Occipital lobe (tissue), 1 donor: ENCODE measurements at regions not wholly inside any gene's neighbourhood (a gene's known extent, or its start where the extent isn't known, plus 50 kb on each side); places are given as distances from the start of the nearest gene placed in this dataset.
"Not testable (repeated sequence)": the region's sequence is repeated elsewhere in the genome, so short reads cannot be mapped to it uniquely, and the experiment has no call there.

ENCODE experiments used
- DNase-seq: peaks from one replicate; lab custom pipeline; 2025; lab: John Stamatoyannopoulos, UW

DNA sequence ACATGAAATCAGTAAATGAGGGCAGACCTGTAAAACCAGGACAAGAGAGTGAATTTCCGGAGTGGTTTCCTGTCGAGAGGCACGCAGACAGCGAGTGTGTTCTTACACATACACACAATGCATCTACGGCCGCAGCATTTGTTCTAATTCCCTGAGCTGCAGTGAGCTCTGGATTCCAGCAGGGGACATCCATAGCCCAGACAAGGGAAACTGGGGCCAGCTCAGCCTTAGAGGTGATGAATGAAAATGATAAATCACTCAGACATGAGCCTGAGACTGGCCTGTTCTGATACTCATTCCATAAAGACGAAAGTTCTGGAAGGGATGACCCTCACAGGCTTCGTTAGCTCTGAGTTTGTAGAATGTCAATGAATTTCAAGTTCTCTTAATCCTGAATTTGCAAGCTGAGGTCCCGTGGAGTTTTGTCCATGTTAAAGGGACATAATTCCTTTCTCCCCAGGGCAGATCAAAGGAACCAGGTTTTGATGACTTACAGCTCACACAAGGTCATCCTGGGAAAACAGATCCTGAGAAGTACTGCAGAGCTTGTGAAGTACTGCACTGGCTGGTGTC is 207.9 kb upstream of the C1orf87 start:
- DNase-seq, result peak; percentile 72

DNA sequence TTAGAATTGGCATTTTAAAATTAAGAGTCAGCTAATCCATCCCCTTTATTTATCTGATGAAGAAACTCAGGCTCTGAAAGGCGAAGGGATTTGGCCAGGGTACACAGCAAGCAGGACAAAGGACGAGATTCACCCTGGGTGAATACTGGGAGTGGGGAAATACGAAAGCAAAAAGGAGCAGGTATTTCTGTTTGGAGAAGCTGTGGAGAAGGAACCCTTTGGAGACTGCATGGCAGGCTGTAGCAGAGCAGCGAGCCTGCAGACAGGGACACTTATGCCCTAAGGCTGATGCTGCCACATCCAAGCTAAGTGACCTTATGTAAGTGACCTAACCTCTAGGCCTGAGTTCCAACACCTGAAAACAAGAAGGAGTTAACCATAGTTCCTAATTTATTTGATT is 207.2 kb upstream of the C1orf87 start:
- no peak for DNase-seq

DNA sequence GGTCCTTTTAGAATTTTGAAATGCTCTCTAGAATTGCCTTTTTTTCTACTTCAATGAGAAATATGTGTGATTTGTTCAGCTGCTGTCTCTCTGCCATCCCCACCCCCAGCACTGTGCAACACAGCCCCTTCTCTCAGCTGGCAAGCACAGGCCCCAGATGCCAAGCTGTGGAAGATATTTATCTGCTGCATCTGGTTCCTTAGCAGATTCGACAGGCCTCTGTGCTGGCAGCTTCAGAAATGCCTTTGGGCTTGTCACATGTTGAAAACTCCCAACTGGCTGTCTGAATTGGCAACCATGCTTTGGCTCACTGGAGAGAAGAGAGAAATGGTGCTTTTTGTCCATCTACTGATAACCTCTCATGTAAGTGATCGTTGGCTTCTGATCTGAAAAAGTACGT is 206.7 kb upstream of the C1orf87 start:
- no peak for DNase-seq

DNA sequence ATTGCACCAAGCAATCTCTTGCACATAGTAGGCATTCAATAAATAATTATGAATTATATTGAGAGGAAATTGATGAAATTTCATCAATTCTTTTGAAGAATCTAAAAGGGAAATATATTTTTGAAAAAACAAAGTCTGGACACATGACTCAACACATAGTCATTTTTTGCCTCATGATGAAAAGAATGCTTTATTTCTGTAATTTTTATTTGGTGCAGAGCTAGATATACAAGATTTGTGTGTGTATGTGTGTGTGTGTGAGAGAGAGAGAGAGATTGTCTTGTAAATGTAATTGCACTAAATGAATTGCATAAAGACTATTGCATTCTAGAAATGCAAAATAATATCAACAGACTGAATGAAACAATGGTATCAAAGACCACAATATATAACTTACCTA is 206.2 kb upstream of the C1orf87 start:
- DNase-seq, result no peak

DNA sequence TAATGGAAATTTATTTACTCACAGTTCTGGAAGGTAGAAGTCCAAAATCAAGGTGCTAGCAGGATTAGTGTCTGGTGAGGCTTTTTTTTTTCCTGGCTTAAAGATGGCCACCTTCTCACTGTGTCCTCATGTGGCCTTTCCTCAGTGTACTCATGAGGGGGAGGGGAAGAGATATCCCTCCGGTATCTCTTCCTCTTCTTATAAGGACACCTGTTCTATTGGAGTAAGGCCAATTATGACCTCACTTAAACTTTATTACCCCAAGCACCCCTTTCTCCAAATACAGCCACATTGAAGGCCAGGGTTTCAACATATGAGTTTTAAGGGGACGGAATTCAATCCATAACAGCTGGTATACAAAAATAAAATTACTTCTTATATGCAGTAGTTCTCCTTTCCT is 203.7 kb upstream of the C1orf87 start:
- DNase-seq, result no peak

DNA sequence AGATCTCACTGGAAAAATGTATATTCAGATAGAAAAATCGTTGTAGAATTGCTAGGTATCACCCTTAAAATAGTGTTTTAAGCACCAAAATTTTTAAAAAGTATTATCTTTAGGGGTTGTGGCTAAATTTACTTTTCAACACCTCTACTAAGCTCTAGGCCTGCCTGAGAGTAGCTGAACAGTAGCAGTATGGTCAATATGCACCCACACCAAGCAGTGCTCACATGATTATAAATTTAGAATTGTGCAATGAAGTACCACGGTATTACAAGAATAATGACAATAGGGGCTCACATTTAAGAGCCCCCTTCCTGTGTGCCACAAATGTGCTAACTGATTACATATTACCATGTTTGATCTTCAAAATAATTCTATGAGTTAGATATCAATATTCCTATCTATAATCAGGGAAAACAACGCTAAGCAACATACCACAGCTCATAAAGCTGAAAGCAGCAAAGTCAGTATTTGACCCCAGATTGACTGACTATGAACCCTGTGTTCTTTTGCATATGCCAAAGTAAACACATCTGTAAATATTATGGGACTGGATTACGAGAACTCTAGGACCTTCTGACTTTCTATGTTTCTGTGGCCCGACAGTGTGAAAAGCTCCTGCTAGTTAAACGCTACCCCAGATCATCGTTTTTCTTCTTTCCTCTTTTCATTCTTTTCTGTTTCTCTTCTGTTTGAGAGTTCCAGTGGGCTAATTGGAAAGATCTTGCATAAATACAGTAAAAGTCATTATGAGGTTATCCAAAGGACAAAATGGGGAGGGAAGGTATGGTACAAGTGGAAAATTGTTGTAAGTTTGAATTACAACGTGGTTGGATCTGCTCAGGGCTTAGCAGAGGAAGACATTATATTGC is 201.1 kb upstream of the C1orf87 start:
- no peak for DNase-seq

DNA sequence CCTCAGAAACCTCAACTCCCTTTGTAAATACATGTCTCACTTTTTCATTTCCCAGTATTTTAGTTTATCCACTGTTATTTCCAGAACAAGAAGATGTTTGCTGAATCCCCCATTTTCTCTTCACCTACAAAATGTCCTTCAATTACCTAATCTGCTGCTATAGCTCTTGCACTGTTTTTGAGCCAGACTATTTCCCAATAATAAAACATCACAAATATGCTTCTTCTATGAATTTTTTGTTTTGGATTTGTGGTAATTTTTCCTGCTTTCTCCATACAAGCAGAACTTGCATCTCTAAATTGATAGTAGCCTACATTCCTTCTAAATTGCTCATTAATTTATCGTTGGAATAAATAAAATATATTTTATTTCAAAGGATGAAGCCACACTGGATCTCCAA is 199.6 kb upstream of the C1orf87 start:
- no peak for DNase-seq

DNA sequence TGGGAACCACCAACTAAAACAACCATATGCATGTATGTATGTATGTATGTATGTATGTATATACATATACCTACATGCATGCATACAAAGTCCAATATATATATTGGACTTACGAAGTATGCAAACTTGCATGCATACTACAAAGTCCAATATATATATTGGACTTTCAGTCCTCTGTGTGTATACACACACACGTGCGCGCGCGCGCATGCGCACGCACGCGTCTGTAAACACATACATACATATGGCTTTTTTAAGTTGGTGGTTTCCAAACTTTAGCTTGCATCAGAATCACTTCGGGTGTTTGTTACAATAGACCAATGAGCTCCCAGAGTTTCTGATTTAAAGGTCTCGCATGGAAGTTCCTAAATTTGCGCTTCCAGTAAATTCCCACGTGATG is 197.5 kb upstream of the C1orf87 start:
- DNase-seq, result no peak

DNA sequence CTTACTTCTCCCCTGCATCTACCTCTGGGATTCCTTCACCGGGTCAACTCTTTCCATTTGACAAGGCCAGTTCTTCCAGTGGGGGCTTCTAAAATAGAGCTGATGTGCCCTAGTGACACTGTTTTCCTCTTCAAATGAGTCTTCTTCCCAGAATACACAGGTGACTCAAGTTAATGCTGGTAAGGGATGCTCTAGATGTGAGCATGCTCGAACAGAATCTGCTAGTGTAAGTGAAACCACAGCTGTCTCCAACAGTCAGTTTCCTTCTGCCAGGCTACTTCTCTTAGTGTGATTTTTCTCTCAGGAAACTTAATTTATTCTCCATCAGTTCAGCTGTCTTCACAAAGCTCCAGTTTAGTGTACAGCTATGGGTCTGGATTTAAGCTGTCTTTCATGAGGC is 194.9 kb upstream of the C1orf87 start:
- DNase-seq, result no peak

DNA sequence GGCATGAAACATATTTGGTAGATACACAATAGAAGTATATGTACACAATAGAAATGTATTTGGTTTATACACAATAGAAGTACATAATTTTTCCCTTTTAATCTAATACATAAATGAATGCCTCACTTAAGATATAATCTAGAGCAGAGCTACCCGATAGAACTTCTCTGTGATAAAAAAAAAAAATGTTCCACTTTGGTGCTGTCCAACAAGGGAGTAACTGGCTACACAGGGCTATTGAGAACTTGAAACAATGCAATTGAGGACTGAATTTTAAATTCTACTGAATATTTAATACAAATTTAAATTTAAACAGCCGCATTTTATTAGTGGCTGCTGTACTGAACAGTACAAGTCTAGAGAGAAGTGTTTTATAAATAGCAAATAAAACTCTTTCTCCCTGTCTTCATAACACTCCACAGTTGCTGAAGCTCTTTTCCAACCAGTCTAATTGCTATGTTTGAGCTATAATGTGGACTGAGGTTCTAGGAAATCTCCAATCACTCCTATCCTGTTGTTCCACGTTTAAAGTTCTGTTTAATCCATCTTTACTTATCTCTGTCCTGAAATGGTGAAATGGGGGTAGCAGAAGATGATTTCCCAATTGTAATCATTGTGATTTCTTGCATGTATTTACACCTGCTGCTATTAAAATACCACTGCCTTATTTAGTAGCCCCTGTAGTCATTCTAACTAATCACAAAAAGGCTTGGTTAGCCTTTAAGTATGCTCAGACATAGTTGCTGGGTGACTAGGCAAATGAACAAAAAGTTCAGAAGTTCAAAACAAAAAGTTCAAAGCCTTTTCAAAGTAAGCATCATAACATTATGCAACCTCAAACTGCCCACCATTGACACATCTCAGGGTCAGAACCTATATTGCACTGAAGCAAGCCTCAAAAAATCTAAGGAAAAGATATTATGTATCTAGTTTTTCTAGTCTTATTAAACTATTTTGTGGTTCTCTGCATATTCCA is 192.3 kb upstream of the C1orf87 start:
- no peak for DNase-seq

DNA sequence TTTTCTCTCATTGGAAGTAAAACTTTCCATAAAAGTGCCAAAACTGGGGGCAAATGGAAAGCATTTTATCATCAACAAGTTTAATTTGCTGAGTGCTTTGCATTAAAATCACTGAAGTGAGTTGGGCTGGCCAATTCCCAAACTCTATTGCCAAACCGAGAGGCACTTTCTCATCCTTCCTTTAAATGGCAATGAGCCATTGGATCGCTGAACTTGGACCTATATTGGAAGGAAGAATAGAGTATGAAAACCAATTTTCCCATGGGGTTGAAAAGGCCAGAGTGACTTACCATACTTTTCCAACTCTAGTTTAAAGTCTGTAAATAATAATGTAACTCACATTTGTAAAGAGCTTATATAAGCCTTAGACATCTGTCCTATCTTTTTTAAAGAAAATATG is 189.1 kb upstream of the C1orf87 start:
- no peak for DNase-seq

DNA sequence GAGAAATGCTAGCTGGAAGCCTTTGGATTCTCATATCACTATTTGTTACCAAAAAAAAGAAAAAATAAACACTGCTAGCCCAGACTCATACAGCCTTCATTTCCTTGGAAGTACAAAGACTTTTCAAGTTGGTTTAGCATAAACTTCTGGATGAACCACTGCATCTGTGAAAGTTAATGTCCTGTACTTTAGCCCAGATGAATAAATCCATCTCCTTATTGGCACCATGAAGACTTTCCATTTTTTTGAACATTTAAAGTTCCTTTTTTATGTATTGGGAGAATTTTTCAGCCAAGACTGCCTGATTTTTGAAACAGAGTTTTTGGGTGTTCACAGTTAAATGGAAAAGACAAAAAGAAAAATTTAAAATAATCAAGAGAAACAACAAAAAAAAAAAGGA is 184.0 kb upstream of the C1orf87 start:
- DNase-seq, result no peak

DNA sequence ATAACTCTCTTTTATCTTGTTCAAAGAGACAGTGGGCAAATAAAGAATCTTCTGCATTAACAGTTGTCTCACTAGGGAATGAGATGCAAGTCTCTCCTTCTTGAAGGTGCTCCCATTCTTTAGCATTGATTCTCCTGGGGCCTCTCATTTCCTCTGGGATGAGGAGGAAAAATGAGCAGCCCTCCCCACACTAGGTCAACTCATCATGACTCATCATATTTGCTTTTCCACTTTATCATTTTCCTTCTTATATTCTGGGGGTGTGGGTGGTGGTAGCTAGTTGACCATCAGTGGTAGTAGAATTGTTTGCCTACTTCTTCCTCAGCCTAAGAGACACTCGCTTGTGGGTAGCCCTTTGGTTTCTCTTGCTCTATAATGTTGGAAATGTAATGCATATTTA is 182.0 kb upstream of the C1orf87 start:
- no peak for DNase-seq

DNA sequence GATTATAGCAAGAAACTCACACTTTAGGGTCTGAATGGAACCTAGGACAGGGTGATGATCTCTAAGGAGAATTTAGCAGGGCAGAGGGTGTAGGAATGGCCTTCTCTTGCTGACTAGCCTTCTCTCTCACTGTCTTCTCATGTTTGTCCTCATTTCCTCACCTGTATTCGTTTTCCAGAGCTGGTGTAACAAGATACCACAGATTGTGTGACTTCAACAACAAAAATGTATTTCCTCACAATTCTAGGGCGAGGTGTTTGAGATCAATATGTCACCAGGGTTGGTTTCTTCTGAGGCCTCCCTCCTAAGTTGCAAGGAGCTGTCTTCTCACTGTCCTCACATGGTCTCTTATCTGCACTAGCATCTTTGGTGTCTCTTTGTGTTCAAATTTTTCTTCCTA is 177.9 kb upstream of the C1orf87 start:
- no peak for DNase-seq

DNA sequence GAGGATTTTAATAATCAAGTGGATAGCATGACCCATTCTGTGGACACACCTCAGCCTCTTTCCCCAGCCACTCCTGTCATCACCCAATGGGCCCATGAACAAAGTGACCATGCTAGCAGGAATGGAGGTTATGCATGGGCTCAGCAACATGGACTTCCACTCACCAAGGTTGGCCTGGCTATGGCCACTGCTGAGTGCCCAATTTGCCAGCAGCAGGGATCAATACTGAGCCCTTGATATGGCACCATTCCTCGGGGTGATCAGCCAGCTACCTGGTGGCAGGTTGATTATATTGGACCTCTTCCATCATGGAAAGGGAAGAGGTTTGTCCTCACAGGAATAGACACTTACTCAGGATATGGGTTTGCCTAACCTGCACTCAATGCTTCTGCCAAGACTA is 173.9 kb upstream of the C1orf87 start:
- DNase-seq, result not testable (repeated sequence)

DNA sequence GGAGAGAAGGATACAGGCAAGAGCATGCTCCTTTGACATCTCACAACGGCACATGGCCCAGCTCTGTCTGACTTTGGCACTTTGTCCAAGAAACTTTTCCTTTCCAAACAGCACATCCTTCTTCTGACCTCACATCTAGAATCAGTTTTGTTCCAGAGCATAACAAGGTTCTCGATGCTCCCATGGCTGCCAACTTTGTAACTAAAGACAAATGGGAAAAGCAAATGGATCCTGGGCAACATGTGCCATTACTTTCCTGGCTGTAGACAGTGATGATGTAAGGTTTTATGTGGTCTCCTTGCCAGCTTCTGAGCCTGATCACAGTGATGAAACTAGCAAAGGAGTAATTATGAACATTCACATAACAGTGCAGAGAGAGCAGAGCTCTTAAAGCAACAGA is 171.8 kb upstream of the C1orf87 start:
- no peak for DNase-seq

DNA sequence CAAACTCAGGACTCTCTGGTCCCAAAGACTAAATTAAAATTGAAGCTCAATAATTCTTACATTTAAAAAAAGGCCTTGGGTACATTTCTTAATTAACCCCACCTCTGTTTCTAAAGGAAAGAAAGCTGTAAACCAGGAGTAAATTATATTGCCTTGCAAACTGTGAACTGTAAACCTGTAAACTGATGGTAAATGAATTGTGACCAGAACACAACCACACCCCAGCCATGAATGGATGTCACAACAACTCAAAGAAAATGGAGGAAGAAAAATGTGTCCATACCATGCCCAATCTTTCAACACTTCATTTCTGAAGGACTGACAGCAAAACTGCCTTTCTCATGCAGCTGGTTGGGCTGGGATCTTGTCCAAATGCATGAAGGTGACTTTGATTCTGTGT is 171.3 kb upstream of the C1orf87 start:
- DNase-seq, result no peak

DNA sequence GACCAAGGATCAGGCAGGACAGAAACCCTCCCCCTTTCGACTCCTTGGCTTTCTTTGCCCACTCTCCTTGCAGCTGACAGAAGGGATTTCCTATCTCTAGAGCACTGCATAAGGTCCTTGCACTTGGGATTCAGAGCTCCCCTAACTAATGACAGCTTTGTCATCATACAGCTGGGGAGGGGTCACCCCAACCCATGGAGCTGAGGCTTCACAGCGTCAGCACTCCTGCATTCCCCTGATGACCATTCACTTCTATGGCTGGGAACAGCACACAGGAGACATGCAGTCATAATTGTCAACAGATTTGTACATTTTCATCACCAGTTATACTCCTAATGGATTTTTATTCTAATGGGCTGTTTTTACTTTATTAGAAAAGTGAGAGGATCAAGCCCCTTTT is 161.7 kb upstream of the C1orf87 start:
- DNase-seq, result no peak

DNA sequence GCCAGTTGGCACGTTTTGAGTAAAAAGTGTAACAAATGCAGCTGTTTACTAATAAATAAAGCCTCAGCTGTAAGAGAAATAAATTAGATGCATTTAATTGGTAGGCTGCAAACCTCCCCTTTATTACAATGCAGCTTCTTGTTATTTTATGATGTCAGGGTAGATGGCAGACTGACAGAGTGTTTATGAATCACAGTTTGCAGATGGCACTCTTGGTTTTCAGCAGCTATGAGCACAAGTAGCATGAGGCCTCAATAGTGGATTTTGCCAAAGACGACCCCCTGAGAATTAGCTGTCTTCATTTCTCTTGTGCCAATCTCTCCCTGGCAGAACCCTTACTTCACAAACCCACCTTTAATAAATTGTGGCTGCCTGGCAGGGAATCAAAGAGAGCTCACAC is 161.2 kb upstream of the C1orf87 start:
- no peak for DNase-seq

DNA sequence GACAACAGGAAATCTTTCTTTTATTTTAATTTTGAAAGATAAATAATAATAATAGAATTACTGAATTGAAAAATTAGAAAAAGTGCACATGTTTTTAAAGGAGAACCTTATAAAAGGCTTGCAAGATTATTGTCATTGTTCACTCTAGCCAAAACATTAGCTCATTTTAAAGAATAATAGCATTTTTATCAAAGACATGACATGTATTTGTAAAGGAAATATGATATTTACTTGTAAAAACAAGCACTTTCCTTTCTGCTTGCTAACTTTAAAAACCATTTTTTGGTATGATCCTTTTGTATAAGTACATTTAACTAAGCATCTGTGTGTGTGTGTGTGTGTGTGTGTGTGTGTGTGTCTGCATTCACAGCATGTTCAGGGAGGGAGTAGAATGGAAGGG is 156.3 kb upstream of the C1orf87 start:
- DNase-seq, result no peak

DNA sequence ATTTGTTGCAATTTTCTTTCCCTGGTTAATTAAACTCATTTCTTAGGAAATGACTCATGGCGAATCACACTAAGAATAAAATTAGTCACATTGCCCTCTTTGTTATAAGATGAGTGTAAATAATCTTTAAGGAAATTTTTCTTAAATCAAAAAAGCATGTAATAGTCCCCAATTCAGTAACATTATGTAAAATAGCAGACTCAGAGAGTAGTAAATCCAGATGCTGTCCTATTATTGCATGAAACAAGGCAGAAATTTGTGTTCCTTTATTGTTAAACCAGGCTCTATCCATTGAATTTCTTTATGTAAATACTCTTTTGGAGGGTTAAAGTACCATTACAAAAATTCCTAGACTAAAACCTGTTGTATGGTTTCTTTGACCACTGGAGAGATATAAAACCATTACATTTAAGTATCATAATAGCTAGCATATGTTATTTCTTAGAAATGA is 154.5 kb upstream of the C1orf87 start:
- no peak for DNase-seq

DNA sequence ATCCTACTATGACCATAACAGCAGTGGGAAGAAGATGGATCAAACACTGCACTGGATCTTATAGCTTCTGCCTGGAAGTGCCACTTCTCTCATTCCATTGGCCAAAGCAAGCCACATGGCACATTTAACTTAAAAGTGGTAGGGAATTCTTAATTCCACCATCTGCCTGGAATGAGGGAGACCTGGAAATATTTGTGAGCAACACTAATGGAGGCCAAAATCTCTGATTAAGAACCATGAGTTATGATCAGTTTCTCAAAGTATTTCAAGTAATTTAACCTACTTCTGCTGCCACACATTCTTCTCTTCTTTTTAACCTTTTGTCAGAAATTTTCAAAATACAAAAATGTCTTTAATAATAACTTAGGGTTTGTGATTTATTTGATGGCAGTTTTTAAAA is 154.0 kb upstream of the C1orf87 start:
- no peak for DNase-seq
